ENCODE measurements at regions not wholly inside any gene's neighbourhood (a gene's known extent, or its start where the extent isn't known, plus 50 kb on each side); places are given as distances from the start of the nearest gene placed in this dataset.

DNA sequence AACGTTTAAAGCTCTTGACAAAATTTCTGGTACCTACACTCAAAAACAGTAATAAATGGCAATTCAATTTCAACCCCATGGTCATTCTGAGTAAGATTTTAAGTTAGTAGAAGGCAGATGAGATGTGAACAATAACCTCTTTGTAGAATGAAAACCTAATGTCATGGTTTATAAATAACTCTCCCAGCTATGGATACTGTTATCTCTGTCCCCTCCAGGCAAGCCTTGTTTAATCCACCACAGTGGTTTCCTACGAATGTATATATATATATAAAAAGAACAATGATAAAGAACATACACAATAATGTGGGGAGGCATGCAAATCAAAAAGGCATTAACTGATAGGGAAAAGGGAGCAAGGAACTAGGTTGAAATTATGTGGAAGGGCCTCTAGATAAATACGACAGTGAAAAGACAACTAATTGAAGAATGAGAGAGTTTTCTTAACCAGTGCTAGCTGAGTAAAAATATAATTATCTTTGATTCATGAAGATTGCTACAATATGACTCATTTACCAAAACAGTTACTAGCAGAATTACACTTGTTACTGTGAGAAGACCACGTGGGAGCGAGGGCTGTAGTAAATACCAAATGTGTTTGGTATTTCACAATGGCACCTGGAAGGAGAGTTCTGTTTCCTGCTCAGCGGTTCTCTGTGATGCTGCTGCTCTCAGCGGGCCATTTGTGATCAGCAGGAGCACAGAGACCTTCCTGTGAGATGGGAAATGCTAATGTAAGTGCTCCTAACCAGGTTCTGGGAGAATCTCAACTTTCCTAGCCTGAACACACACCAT lies 173.7 kb downstream of the MBOAT1 start:
- TF ChIP-seq, protein P1, sequence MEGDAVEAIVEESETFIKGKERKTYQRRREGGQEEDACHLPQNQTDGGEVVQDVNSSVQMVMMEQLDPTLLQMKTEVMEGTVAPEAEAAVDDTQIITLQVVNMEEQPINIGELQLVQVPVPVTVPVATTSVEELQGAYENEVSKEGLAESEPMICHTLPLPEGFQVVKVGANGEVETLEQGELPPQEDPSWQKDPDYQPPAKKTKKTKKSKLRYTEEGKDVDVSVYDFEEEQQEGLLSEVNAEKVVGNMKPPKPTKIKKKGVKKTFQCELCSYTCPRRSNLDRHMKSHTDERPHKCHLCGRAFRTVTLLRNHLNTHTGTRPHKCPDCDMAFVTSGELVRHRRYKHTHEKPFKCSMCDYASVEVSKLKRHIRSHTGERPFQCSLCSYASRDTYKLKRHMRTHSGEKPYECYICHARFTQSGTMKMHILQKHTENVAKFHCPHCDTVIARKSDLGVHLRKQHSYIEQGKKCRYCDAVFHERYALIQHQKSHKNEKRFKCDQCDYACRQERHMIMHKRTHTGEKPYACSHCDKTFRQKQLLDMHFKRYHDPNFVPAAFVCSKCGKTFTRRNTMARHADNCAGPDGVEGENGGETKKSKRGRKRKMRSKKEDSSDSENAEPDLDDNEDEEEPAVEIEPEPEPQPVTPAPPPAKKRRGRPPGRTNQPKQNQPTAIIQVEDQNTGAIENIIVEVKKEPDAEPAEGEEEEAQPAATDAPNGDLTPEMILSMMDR (IDR thresholded peaks at IDR 0.05; ENCODE audit: low read depth, low read length, missing control alignments) = no peak
- no peak for DNase-seq (ENCODE audit: low read depth)
- no peak overlapping the region for H3K4me3 ChIP-seq (ENCODE audit: low read depth, low read length)
- in situ Hi-C loops (cut with HindIII; ENCODE audit: low sequenced_read_pairs) = no loop called here

DNA sequence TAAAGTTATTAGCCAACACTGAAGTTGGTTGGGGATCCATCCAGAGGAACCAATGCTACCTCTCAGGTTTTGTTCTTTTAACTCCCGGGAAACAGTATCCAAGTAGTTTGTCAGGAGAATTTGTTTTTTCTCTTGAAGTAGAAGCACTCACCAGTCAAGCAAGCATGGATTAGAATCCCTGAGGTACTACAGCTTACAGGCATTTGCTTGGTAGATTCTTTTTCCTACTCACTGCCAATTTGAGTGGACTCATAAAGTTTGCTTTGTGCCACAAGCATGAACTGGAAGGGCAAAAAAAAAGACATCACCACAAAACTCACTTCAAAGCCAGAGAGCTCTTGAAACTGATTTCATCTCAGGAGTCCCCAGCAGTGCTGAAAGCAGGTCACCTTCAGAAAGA lies 167.4 kb downstream of the MBOAT1 start:
- in situ Hi-C loops (cut with HindIII; ENCODE audit: low sequenced_read_pairs) = no loop called here
- no peak for DNase-seq (ENCODE audit: low read depth)
- H3K4me3 ChIP-seq (ENCODE audit: low read depth, low read length) = no peak overlapping the region
- TF ChIP-seq, protein P1 (IDR thresholded peaks at IDR 0.05; ENCODE audit: low read depth, low read length, missing control alignments) = no peak

All from astrocyte of the cerebellum (primary cell).